ENCODE measurements at regions not wholly inside any gene's neighbourhood (a gene's known extent, or its start where the extent isn't known, plus 50 kb on each side); places are given as distances from the start of the nearest gene placed in this dataset.

DNA sequence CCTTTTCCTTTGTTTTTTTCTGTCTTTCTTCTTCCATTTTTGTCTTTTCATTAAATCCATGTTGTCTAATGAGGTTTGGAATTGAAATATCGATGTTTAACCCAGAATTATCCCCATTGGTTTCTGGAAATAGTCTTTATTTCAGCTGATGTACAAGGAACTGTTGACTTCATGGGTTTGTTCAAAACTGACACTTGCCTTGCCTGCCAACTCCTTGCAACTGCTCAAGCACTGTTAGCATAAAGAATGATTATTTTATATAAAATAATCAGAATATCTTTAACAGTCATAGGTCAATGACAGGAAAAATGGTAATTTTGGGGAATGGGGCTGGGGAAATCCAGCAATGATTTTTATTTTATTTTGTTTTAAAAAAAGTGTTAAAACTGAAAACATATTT, 359.6 kb upstream of the LCORL start:
- in situ Hi-C loops (cut with MboI; ENCODE audit: low pct_ligation_motif_present in 1 of 4, low pct_unique_long_range_greater_than_20kb in 1 of 4, low sequenced_read_pairs in 3 of 4) (no loop called here), intact Hi-C loops (cut with DNase I; ENCODE audit: low total_unique reads) (no loop called here)
- TF ChIP-seq POLR2AphosphoS5 (IDR thresholded peaks at IDR 0.05) (no peak), EP300 (IDR thresholded peaks at IDR 0.05; ENCODE audit: low read depth) (no peak), POLR2A (IDR thresholded peaks at IDR 0.05) (no peak)
- TF ChIP-seq, protein P1, sequence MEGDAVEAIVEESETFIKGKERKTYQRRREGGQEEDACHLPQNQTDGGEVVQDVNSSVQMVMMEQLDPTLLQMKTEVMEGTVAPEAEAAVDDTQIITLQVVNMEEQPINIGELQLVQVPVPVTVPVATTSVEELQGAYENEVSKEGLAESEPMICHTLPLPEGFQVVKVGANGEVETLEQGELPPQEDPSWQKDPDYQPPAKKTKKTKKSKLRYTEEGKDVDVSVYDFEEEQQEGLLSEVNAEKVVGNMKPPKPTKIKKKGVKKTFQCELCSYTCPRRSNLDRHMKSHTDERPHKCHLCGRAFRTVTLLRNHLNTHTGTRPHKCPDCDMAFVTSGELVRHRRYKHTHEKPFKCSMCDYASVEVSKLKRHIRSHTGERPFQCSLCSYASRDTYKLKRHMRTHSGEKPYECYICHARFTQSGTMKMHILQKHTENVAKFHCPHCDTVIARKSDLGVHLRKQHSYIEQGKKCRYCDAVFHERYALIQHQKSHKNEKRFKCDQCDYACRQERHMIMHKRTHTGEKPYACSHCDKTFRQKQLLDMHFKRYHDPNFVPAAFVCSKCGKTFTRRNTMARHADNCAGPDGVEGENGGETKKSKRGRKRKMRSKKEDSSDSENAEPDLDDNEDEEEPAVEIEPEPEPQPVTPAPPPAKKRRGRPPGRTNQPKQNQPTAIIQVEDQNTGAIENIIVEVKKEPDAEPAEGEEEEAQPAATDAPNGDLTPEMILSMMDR (IDR thresholded peaks at IDR 0.05) = no peak
- Histone ChIP-seq H3K36me3 (no peaks in the 10 kb centered on the region), H3K9me3 (peaks cover 0 to 4% of the 10 kb centered on the region in 2 donors), H3K27me3 (no peaks in the 10 kb centered on the region), H3K4me1 (no peaks in the 10 kb centered on the region), H3K4me3 (no peak overlapping the region), H3K27ac (no peak overlapping the region)
- 29 to 36% methylated on average over 1 of the region's 1 CpG for WGBS, 2 donors (ENCODE audit: low coverage in 1 of 2)
- no peak for DNase-seq

DNA sequence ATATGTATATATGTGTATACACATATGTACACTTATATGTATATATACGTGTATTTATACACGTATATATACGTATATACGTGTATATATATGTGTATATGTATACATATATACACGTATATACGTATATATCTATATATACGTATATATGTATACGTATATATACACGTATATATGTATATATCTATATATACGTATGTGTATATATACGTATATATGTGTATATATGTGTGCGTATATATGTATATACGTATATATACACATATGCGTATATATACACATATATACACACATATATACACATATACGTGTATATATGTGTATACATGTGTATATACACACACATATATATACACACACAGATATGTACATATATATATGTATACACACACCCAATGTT, 348.0 kb upstream of the LCORL start:
- Histone ChIP-seq H3K36me3 (no peaks in the 10 kb centered on the region), H3K4me1 (no peaks in the 10 kb centered on the region), H3K27me3 (no peaks in the 10 kb centered on the region), H3K9me3 (no peaks in the 10 kb centered on the region), H3K27ac (no peak overlapping the region), H3K4me3 (no peak overlapping the region)
- no peak for DNase-seq
- 89 to 93% methylated on average over 14 to 15 of the region's 15 CpGs for WGBS, 2 donors (ENCODE audit: low coverage in 1 of 2)
- intact Hi-C loops (cut with DNase I; ENCODE audit: low total_unique reads) (no loop called here), in situ Hi-C loops (cut with MboI; ENCODE audit: low pct_ligation_motif_present in 1 of 4, low pct_unique_long_range_greater_than_20kb in 1 of 4, low sequenced_read_pairs in 3 of 4) (loop anchor here in 2 of 4 donors (25.0 kb wide), 2 partner anchors 532 to 557 kb away; partner anchors contain the start of genes DCAF16 (in 1 of the 2) and NCAPG (in 1 of the 2))
- TF ChIP-seq POLR2AphosphoS5 (IDR thresholded peaks at IDR 0.05) (no peak), EP300 (IDR thresholded peaks at IDR 0.05; ENCODE audit: low read depth) (no peak), POLR2A (IDR thresholded peaks at IDR 0.05) (no peak)
- TF ChIP-seq, protein P1 (IDR thresholded peaks at IDR 0.05) = no peak

DNA sequence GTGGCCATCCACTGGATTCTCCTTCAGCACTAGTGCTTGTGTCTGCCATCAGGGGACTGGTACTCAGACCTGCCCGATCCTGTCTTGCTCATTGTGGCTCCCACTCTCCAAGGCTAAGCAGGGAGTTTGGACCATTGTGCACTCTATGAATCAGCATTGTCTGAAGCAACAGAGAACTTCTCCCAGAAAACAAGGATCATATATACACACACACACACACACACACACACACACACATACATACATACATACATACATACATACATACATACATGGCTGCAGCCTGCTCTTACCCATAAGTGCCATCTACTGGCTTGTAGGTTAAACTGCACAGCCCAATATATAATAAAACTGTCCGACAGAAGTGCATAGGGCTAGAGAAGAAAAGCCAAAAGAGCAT, 345.3 kb upstream of the LCORL start:
- DNase-seq = no peak
- intact Hi-C loops (cut with DNase I; ENCODE audit: low total_unique reads) = no loop called here
- Histone ChIP-seq H3K4me3 (no peak overlapping the region), H3K9me3 (no peaks in the 10 kb centered on the region), H3K27me3 (no peaks in the 10 kb centered on the region), H3K27ac (no peak overlapping the region), H3K36me3 (no peaks in the 10 kb centered on the region), H3K4me1 (no peaks in the 10 kb centered on the region)
- TF ChIP-seq, protein P1 (IDR thresholded peaks at IDR 0.05) = peak; percentile 29 to 75 (median 52)
- TF ChIP-seq POLR2AphosphoS5 (IDR thresholded peaks at IDR 0.05) = no peak
- WGBS, 2 donors (ENCODE audit: low coverage in 1 of 2) = 50% methylated on average over 2 of the region's 2 CpGs; no CpG with 5 or more reads in 1 of the 2 donors
- in situ Hi-C loops (cut with MboI; ENCODE audit: low pct_ligation_motif_present in 1 of 4, low pct_unique_long_range_greater_than_20kb in 1 of 4, low sequenced_read_pairs in 3 of 4) = loop anchor here in 2 of 4 donors (25.0 kb wide), 2 partner anchors 530 to 555 kb away; partner anchors contain the start of genes DCAF16 (in 1 of the 2) and NCAPG (in 1 of the 2)

DNA sequence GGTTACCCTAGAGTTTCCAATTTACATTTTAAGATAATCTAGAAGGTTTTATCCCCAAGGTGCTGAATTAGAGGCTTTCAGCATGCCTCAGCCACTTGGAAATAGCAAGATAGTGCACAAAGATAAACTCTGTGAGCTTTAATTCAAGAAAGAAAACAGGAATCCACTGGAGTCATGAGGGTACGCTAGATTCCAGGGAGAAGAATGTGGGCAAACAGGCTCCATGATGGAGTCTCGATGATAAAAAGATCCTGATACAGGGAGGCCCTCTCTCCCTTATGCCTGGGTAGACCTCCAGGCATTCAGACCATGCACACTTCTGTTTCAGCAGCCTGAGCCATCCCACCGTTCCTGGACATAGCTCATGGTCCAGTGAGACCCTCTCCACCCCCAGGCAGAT, 344.6 kb upstream of the LCORL start:
- no peaks in the 10 kb centered on the region for H3K36me3 ChIP-seq
- WGBS, 2 donors (ENCODE audit: low coverage in 1 of 2) = 75 to 88% methylated on average over 2 to 3 of the region's 3 CpGs
- TF ChIP-seq EP300 (IDR thresholded peaks at IDR 0.05; ENCODE audit: low read depth) (no peak), POLR2AphosphoS5 (IDR thresholded peaks at IDR 0.05) (no peak), POLR2A (IDR thresholded peaks at IDR 0.05) (no peak)
- TF ChIP-seq, protein P1 (IDR thresholded peaks at IDR 0.05) = no peak
- intact Hi-C loops (cut with DNase I; ENCODE audit: low total_unique reads) (no loop called here), in situ Hi-C loops (cut with MboI; ENCODE audit: low pct_ligation_motif_present in 1 of 4, low pct_unique_long_range_greater_than_20kb in 1 of 4, low sequenced_read_pairs in 3 of 4) (loop anchor here in 2 of 4 donors (25.0 kb wide), 2 partner anchors 529 to 554 kb away; partner anchors contain the start of genes DCAF16 (in 1 of the 2) and NCAPG (in 1 of the 2))
- no peak overlapping the region for H3K4me3 ChIP-seq
- no peaks in the 10 kb centered on the region for H3K27me3 ChIP-seq
- H3K9me3 ChIP-seq = no peaks in the 10 kb centered on the region
- no peaks in the 10 kb centered on the region for H3K4me1 ChIP-seq
- DNase-seq = no peak
- no peak overlapping the region for H3K27ac ChIP-seq

Data from transverse colon (tissue), 4 donors.